Keratinocyte (primary cell): ENCODE measurements at regions not wholly inside any gene's neighbourhood (a gene's known extent, or its start where the extent isn't known, plus 50 kb on each side); places are given as distances from the start of the nearest gene placed in this dataset.
A peak's percentile ranks its signal among the peaks of the same experiment; 100 is the strongest.

Experiments
- DNase-seq: peaks from one replicate; pipeline ENCODE4 v3.0.0-alpha.2; 2011; ENCODE audit warnings: low read depth, missing footprints, low spot score
- FAIRE-seq: peaks from 2 replicates; lab custom pipeline; 2011; peaks lifted over from hg19 to GRCh38; lab: Jason Lieb, UNC
- H2AFZ ChIP-seq: 2 replicates; pipeline ENCODE4 v1.6.0; 2012; ENCODE audit warnings: low read length, control low read depth, inconsistent platforms; ENCODE audit not compliant: control insufficient read depth
- H3K27ac ChIP-seq: 2 replicates; pipeline ENCODE4 v1.5.1; 2011; ENCODE audit warnings: low read length; ENCODE audit not compliant: control insufficient read depth, insufficient read depth
- H3K27me3 ChIP-seq: 3 replicates; pipeline ENCODE4 v1.6.0; 2011; ENCODE audit warnings: low read length; ENCODE audit not compliant: control insufficient read depth, insufficient read depth; ENCODE audit errors: extremely low read depth
- H3K36me3 ChIP-seq, 2 experiments: 2 replicates in 1 of 2; 3 replicates in 1 of 2; pipeline ENCODE4 v1.5.1; 2011; ENCODE audit warnings: low read length in 2 of 2, mild to moderate bottlenecking in 1 of 2; ENCODE audit not compliant: control insufficient read depth in 2 of 2, insufficient read depth in 2 of 2; ENCODE audit errors: extremely low read depth in 1 of 2
- H3K4me1 ChIP-seq: 3 replicates; pipeline ENCODE4 v1.5.1; 2011; ENCODE audit warnings: low read length; ENCODE audit not compliant: control insufficient read depth, insufficient read depth; ENCODE audit errors: extremely low read depth
- H3K4me2 ChIP-seq: 3 replicates; pipeline ENCODE4 v1.6.0; 2011; ENCODE audit warnings: low read depth, low read length; ENCODE audit not compliant: control insufficient read depth, insufficient read depth; ENCODE audit errors: extremely low read depth
- H3K4me3 ChIP-seq, 3 experiments: fragments of 200-600 bp in 1 of 3; sonication (generic) in 1 of 3; 2 replicates in 2 of 3; 3 replicates in 1 of 3; pipeline ENCODE4 v1.5.1; 2011 to 2016; ENCODE audit warnings: low read length in 3 of 3, mild to moderate bottlenecking in 3 of 3, control low read depth in 2 of 3, inconsistent platforms in 1 of 3, low read depth in 1 of 3, mixed read lengths in 1 of 3, mixed run types in 1 of 3, moderate library complexity in 1 of 3; ENCODE audit not compliant: control insufficient read depth in 2 of 3, insufficient read depth in 2 of 3; ENCODE audit errors: extremely low read depth in 1 of 3
- H3K79me2 ChIP-seq: 2 replicates; pipeline ENCODE4 v1.6.0; 2012; ENCODE audit warnings: low read length; ENCODE audit not compliant: control insufficient read depth, insufficient read depth
- H3K9ac ChIP-seq: 3 replicates; pipeline ENCODE4 v1.6.0; 2011; ENCODE audit warnings: low read length; ENCODE audit not compliant: control insufficient read depth, insufficient read depth; ENCODE audit errors: extremely low read depth
- H3K9me1 ChIP-seq: 3 replicates; pipeline ENCODE4 v1.6.0; 2011; ENCODE audit warnings: low read length; ENCODE audit not compliant: control insufficient read depth, insufficient read depth; ENCODE audit errors: extremely low read depth
- H3K9me3 ChIP-seq: 2 replicates; pipeline ENCODE4 v1.5.1; 2012; ENCODE audit warnings: low read depth, low read length; ENCODE audit not compliant: control insufficient read depth
- H4K20me1 ChIP-seq: 3 replicates; pipeline ENCODE4 v1.6.0; 2011; ENCODE audit warnings: low read length; ENCODE audit not compliant: control insufficient read depth, insufficient read depth; ENCODE audit errors: extremely low read depth
- CTCF ChIP-seq, 3 experiments: IDR thresholded peaks in 1 of 3; conservative IDR thresholded peaks in 1 of 3; optimal IDR thresholded peaks in 1 of 3; 2 replicates in 2 of 3; 3 replicates in 1 of 3; pipeline versions ENCODE3 to v1.5.1; 2011; ENCODE audit warnings: low read length in 3 of 3, mild to moderate bottlenecking in 3 of 3, moderate library complexity in 2 of 3, control low read depth in 1 of 3, inconsistent platforms in 1 of 3; ENCODE audit not compliant: insufficient read depth in 2 of 3; ENCODE audit errors: extremely low read depth in 1 of 3
- EZH2 ChIP-seq: IDR thresholded peaks from one replicate; pipeline ENCODE4 v1.6.1; 2012; ENCODE audit warnings: inconsistent platforms, mild to moderate bottlenecking, low read length, moderate library complexity
- dilution Hi-C: fragments of 300-500 bp; cut with MboI; formaldehyde crosslinking; loops from one replicate; pipeline ENCODE4 v1.7.0; 2020; ENCODE audit warnings: low sequenced_read_pairs; ENCODE audit not compliant: extremely low pct_ligation_motif_present

GRCh38 chr13:36531746-36532486 lies 99.6 kb downstream of the CCNA1 start:
- Histone ChIP-seq H3K9me1 (no peaks in the 10 kb centered on the region), H3K27me3 (no peaks in the 10 kb centered on the region), H3K4me1 (peaks cover 23% of the 10 kb centered on the region), H3K4me3 (no peak overlapping the region), H3K4me2 (peak overlapping the region; percentile 1), H3K9ac (no peak overlapping the region), H3K27ac (no peak overlapping the region), H2AFZ (no peak overlapping the region), H3K79me2 (no peaks in the 10 kb centered on the region), H3K36me3 (no peaks in the 10 kb centered on the region), H3K9me3 (no peaks in the 10 kb centered on the region), H4K20me1 (no peaks in the 10 kb centered on the region)
- FAIRE-seq (peak; percentile 13), DNase-seq (no peak)
- dilution Hi-C loops, result no loop called here
- TF ChIP-seq CTCF (optimal IDR thresholded peaks at IDR 0.05 in 1 of 3, IDR thresholded peaks at IDR 0.05 in 1 of 3, conservative IDR thresholded peaks at IDR 0.05 in 1 of 3; ENCODE audit: extremely low read depth in 1 of 3, insufficient read depth in 2 of 3, low read length in 3 of 3), result no peak
- no peak for TF ChIP-seq EZH2

GRCh38 chr13:36533806-36534205 lies 101.5 kb downstream of the CCNA1 start:
- no peak for TF ChIP-seq CTCF (optimal IDR thresholded peaks at IDR 0.05 in 1 of 3, IDR thresholded peaks at IDR 0.05 in 1 of 3, conservative IDR thresholded peaks at IDR 0.05 in 1 of 3; ENCODE audit: extremely low read depth in 1 of 3, insufficient read depth in 2 of 3, low read length in 3 of 3)
- no peak for TF ChIP-seq EZH2
- H3K4me3 ChIP-seq, result no peak overlapping the region
- H3K9ac ChIP-seq, result no peak overlapping the region
- no peak overlapping the region for H3K27ac ChIP-seq
- no peaks in the 10 kb centered on the region for H3K9me3 ChIP-seq
- H3K9me1 ChIP-seq, result no peaks in the 10 kb centered on the region
- H3K4me1 ChIP-seq, result peaks cover 23% of the 10 kb centered on the region
- H4K20me1 ChIP-seq, result no peaks in the 10 kb centered on the region
- peak overlapping the region; percentile 25 for H3K4me2 ChIP-seq
- no peak overlapping the region for H2AFZ ChIP-seq
- DNase-seq (peak; percentile 26), FAIRE-seq (peak; percentile 70)
- dilution Hi-C loops, result no loop called here
- no peaks in the 10 kb centered on the region for H3K36me3 ChIP-seq
- no peaks in the 10 kb centered on the region for H3K27me3 ChIP-seq
- no peaks in the 10 kb centered on the region for H3K79me2 ChIP-seq
